SH-SY5Y (cell line): ENCODE measurements at regions not wholly inside any gene's neighbourhood (a gene's known extent, or its start where the extent isn't known, plus 50 kb on each side); places are given as distances from the start of the nearest gene placed in this dataset.

Source experiments
- GATA2 ChIP-seq: IDR thresholded peaks from 2 replicates; pipeline ENCODE4 v1.6.1; 2011; ENCODE audit warnings: mild to moderate bottlenecking, low read depth, low read length
- GATA3 ChIP-seq: IDR thresholded peaks from 2 replicates; pipeline ENCODE4 v1.6.1; 2011; ENCODE audit warnings: low read depth, mild to moderate bottlenecking, low read length, moderate library complexity

GRCh38 chr6:166032366-166033200 lies 135.1 kb downstream of the TBXT start:
- TF ChIP-seq GATA2 (no peak), GATA3 (no peak)

- TF ChIP-seq GATA2 (no peak), GATA3 (no peak)
Observed at GRCh38 chr6:166031275-166031674, 136.4 kb downstream of the TBXT start.

GRCh38 chr6:166029506-166029905 lies 138.1 kb downstream of the TBXT start:
- TF ChIP-seq GATA2 (no peak), GATA3 (no peak)

- no peak for TF ChIP-seq GATA3
- no peak for TF ChIP-seq GATA2
Observed at GRCh38 chr6:166027761-166028160, 139.9 kb downstream of the TBXT start.

GRCh38 chr6:166026586-166027126 lies 141.0 kb downstream of the TBXT start:
- no peak for TF ChIP-seq GATA3
- TF ChIP-seq GATA2, result no peak

GRCh38 chr6:166025149-166025898 lies 142.3 kb downstream of the TBXT start:
- TF ChIP-seq GATA3 (no peak), GATA2 (no peak)

- no peak for TF ChIP-seq GATA3
- TF ChIP-seq GATA2, result no peak
Observed at GRCh38 chr6:166024252-166024651, 143.4 kb downstream of the TBXT start.

GRCh38 chr6:166023273-166023989 lies 144.2 kb downstream of the TBXT start:
- no peak for TF ChIP-seq GATA2
- TF ChIP-seq GATA3, result no peak

GRCh38 chr6:166021429-166021828 lies 146.2 kb downstream of the TBXT start:
- TF ChIP-seq GATA3 (no peak), GATA2 (no peak)

GRCh38 chr6:166019214-166019613 lies 148.4 kb downstream of the TBXT start:
- TF ChIP-seq GATA3 (no peak), GATA2 (no peak)

- TF ChIP-seq GATA3 (no peak), GATA2 (no peak)
Observed at GRCh38 chr6:166017032-166017635, 150.5 kb downstream of the TBXT start.

GRCh38 chr6:166014966-166015365 lies 152.7 kb downstream of the TBXT start:
- TF ChIP-seq GATA2, result no peak
- TF ChIP-seq GATA3, result no peak

- TF ChIP-seq GATA3 (no peak), GATA2 (no peak)
Observed at GRCh38 chr6:166010136-166010960, 157.3 kb downstream of the TBXT start.
